ENCODE measurements at regions not wholly inside any gene's neighbourhood (a gene's known extent, or its start where the extent isn't known, plus 50 kb on each side); places are given as distances from the start of the nearest gene placed in this dataset.

GRCh38 chr5:93107805-93108520, 473.1 kb downstream of the NR2F1-AS1 start:
- Histone ChIP-seq H3K27ac (ENCODE audit: low read length) (no peak overlapping the region), H3K27me3 (ENCODE audit: control insufficient read depth, insufficient read depth, low read length) (no peaks in the 10 kb centered on the region), H3K9me3 (ENCODE audit: control insufficient read depth, insufficient read depth, low read length) (no peaks in the 10 kb centered on the region), H3K4me3 (ENCODE audit: low read length) (no peak overlapping the region), H3K4me1 (ENCODE audit: control insufficient read depth, insufficient read depth, low read length) (no peaks in the 10 kb centered on the region), H3K36me3 (ENCODE audit: control insufficient read depth, insufficient read depth, low read length) (no peaks in the 10 kb centered on the region)
- Mint-ChIP-seq H3K27ac (no peak overlapping the region), H3K4me1 (no peaks in the 10 kb centered on the region), H3K4me3 (no peak overlapping the region), H3K27me3 (ENCODE audit: low read depth in 2 of 2) (no peaks in the 10 kb centered on the region), H3K36me3 (no peaks in the 10 kb centered on the region), H3K9me3 (peaks cover 12 to 14% of the 10 kb centered on the region in 2 donors)
- 76% methylated on average over 4 of the region's 4 CpGs for WGBS (ENCODE audit: insufficient coverage)
- intact Hi-C loops (cut with micrococcal nuclease) = no loop called here
- no peak for TF ChIP-seq CTCF (IDR thresholded peaks at IDR 0.05)
- DNase-seq = no peak
- no peak for ATAC-seq

DNA sequence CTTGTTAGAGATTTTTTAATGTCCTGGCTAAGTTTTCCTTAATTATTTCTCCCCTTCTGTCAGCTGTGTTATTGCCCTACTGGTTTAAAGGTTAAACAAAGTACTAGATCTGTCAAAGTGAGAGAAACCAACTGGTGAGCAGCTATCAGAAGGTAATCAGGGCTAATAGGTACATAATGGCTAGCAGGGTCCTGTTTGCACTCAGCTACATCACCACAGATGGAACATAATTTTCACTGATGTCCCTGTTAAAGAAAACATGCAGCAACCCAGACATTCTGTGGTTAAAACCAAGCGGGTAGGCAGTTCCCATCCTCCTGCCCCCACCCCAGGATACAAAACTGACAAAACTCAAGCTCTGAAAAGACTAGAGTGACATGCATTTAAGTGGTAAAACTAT, 473.9 kb downstream of the NR2F1-AS1 start:
- no peak overlapping the region for H3K27ac Mint-ChIP-seq
- no peak for ATAC-seq
- Histone ChIP-seq H3K27ac (ENCODE audit: low read length) (no peak overlapping the region), H3K9me3 (ENCODE audit: control insufficient read depth, insufficient read depth, low read length) (no peaks in the 10 kb centered on the region), H3K27me3 (ENCODE audit: control insufficient read depth, insufficient read depth, low read length) (no peaks in the 10 kb centered on the region), H3K4me1 (ENCODE audit: control insufficient read depth, insufficient read depth, low read length) (no peaks in the 10 kb centered on the region), H3K4me3 (ENCODE audit: low read length) (no peak overlapping the region), H3K36me3 (ENCODE audit: control insufficient read depth, insufficient read depth, low read length) (no peaks in the 10 kb centered on the region)
- no peaks in the 10 kb centered on the region for H3K27me3 Mint-ChIP-seq (ENCODE audit: low read depth in 2 of 2)
- 31% methylated on average over 1 of the region's 1 CpG for WGBS (ENCODE audit: insufficient coverage)
- no peak for TF ChIP-seq CTCF (IDR thresholded peaks at IDR 0.05)
- H3K4me3 Mint-ChIP-seq = no peak overlapping the region
- no peaks in the 10 kb centered on the region for H3K4me1 Mint-ChIP-seq
- DNase-seq = no peak
- H3K9me3 Mint-ChIP-seq = peaks cover 14 to 16% of the 10 kb centered on the region in 2 donors
- no peaks in the 10 kb centered on the region for H3K36me3 Mint-ChIP-seq
- intact Hi-C loops (cut with micrococcal nuclease) = no loop called here

- Histone ChIP-seq H3K27me3 (ENCODE audit: control insufficient read depth, insufficient read depth, low read length) (no peaks in the 10 kb centered on the region), H3K36me3 (ENCODE audit: control insufficient read depth, insufficient read depth, low read length) (no peaks in the 10 kb centered on the region), H3K4me1 (ENCODE audit: control insufficient read depth, insufficient read depth, low read length) (no peaks in the 10 kb centered on the region), H3K27ac (ENCODE audit: low read length) (no peak overlapping the region), H3K4me3 (ENCODE audit: low read length) (no peak overlapping the region), H3K9me3 (ENCODE audit: control insufficient read depth, insufficient read depth, low read length) (peaks cover 4% of the 10 kb centered on the region)
- WGBS (ENCODE audit: insufficient coverage) = no CpG with 5 or more reads among the region's 2 CpGs
- Mint-ChIP-seq H3K4me3 (no peak overlapping the region), H3K9me3 (peaks cover 17 to 19% of the 10 kb centered on the region in 2 donors), H3K27me3 (ENCODE audit: low read depth in 2 of 2) (no peaks in the 10 kb centered on the region), H3K4me1 (no peaks in the 10 kb centered on the region), H3K36me3 (no peaks in the 10 kb centered on the region), H3K27ac (no peak overlapping the region)
- intact Hi-C loops (cut with micrococcal nuclease) = no loop called here
- TF ChIP-seq CTCF (IDR thresholded peaks at IDR 0.05) = no peak
- ATAC-seq (no peak), DNase-seq (no peak)
Observed at GRCh38 chr5:93101661-93102060, 479.4 kb downstream of the NR2F1-AS1 start.

GRCh38 chr5:93100976-93101375, 480.0 kb downstream of the NR2F1-AS1 start:
- ATAC-seq (no peak), DNase-seq (no peak)
- peaks cover 21% of the 10 kb centered on the region in 2 donors for H3K9me3 Mint-ChIP-seq
- Histone ChIP-seq H3K36me3 (ENCODE audit: control insufficient read depth, insufficient read depth, low read length) (no peaks in the 10 kb centered on the region), H3K9me3 (ENCODE audit: control insufficient read depth, insufficient read depth, low read length) (peaks cover 4% of the 10 kb centered on the region), H3K27me3 (ENCODE audit: control insufficient read depth, insufficient read depth, low read length) (no peaks in the 10 kb centered on the region), H3K27ac (ENCODE audit: low read length) (no peak overlapping the region), H3K4me1 (ENCODE audit: control insufficient read depth, insufficient read depth, low read length) (no peaks in the 10 kb centered on the region), H3K4me3 (ENCODE audit: low read length) (no peak overlapping the region)
- H3K4me3 Mint-ChIP-seq = no peak overlapping the region
- H3K4me1 Mint-ChIP-seq = no peaks in the 10 kb centered on the region
- TF ChIP-seq CTCF (IDR thresholded peaks at IDR 0.05) = no peak
- H3K36me3 Mint-ChIP-seq = no peaks in the 10 kb centered on the region
- intact Hi-C loops (cut with micrococcal nuclease) = no loop called here
- H3K27me3 Mint-ChIP-seq (ENCODE audit: low read depth in 2 of 2) = no peaks in the 10 kb centered on the region
- H3K27ac Mint-ChIP-seq = no peak overlapping the region
